ENCODE measurements at regions not wholly inside any gene's neighbourhood (a gene's known extent, or its start where the extent isn't known, plus 50 kb on each side); places are given as distances from the start of the nearest gene placed in this dataset.

GRCh38 chr5:99614888-99615287 lies 686.1 kb upstream of the CHD1 start:
- Histone ChIP-seq H3K4me1 (no peaks in the 10 kb centered on the region), H3K9me3 (no peaks in the 10 kb centered on the region), H3K4me3 (no peak overlapping the region), H3K27me3 (no peaks in the 10 kb centered on the region), H3K27ac (no peak overlapping the region), H3K36me3 (no peaks in the 10 kb centered on the region)
- DNase-seq (ENCODE audit: low spot score in 2 of 2), result no peak
- intact Hi-C loops (cut with DNase I; ENCODE audit: low total_unique reads), result no loop called here
- TF ChIP-seq POLR2A (IDR thresholded peaks at IDR 0.05), result no peak
- TF ChIP-seq, protein P1, sequence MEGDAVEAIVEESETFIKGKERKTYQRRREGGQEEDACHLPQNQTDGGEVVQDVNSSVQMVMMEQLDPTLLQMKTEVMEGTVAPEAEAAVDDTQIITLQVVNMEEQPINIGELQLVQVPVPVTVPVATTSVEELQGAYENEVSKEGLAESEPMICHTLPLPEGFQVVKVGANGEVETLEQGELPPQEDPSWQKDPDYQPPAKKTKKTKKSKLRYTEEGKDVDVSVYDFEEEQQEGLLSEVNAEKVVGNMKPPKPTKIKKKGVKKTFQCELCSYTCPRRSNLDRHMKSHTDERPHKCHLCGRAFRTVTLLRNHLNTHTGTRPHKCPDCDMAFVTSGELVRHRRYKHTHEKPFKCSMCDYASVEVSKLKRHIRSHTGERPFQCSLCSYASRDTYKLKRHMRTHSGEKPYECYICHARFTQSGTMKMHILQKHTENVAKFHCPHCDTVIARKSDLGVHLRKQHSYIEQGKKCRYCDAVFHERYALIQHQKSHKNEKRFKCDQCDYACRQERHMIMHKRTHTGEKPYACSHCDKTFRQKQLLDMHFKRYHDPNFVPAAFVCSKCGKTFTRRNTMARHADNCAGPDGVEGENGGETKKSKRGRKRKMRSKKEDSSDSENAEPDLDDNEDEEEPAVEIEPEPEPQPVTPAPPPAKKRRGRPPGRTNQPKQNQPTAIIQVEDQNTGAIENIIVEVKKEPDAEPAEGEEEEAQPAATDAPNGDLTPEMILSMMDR (IDR thresholded peaks at IDR 0.05), result no peak
- no peak for TF ChIP-seq POLR2AphosphoS5 (IDR thresholded peaks at IDR 0.05)

DNA sequence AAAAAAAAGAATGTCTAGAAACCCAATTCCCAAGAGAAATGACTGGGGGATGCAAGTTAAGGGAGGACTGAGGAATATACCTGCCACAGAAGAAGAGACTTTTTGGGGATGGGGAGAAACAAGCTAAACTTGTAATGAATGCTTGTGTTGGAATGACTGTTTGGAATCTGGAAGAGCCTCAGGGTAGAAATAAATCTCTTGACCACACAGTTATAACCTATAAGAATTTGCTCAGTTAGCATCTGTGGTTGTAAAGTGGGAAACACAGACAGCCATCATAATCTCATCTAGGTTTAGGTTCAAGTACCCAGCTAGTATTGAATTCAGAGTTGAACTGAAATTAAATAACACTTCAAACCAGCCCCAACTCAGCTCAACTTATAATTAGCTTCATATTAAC lies 678.3 kb upstream of the CHD1 start:
- no peak for DNase-seq (ENCODE audit: low spot score in 2 of 2)
- Histone ChIP-seq H3K27me3 (no peaks in the 10 kb centered on the region), H3K36me3 (no peaks in the 10 kb centered on the region), H3K27ac (no peak overlapping the region), H3K9me3 (no peaks in the 10 kb centered on the region), H3K4me1 (no peaks in the 10 kb centered on the region), H3K4me3 (no peak overlapping the region)
- TF ChIP-seq, protein P1 (IDR thresholded peaks at IDR 0.05), result no peak
- no peak for TF ChIP-seq POLR2AphosphoS5 (IDR thresholded peaks at IDR 0.05)
- no peak for TF ChIP-seq POLR2A (IDR thresholded peaks at IDR 0.05)
- intact Hi-C loops (cut with DNase I; ENCODE audit: low total_unique reads), result no loop called here

DNA sequence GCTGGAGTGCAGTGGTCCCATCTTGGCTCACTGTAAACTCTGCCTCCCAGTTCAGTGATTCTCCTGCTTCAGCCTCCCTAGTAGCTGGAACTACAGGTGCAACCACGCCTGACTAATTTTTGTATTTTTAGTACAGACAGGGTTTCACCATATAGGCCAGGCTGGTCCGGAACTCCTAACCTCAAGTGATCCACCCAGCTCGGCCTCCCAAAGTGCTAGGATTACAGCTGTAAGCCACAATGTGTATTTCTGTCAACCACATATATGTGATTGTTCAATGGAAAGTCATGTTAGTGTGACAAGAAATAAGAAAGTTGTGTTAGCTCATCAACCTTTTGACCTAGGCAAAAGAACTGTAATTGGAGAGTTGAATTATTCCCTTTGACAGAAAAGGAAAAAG lies 677.1 kb upstream of the CHD1 start:
- Histone ChIP-seq H3K27me3 (no peaks in the 10 kb centered on the region), H3K27ac (no peak overlapping the region), H3K4me3 (no peak overlapping the region), H3K9me3 (no peaks in the 10 kb centered on the region), H3K4me1 (no peaks in the 10 kb centered on the region), H3K36me3 (no peaks in the 10 kb centered on the region)
- TF ChIP-seq, protein P1 (IDR thresholded peaks at IDR 0.05), result no peak
- TF ChIP-seq POLR2A (IDR thresholded peaks at IDR 0.05) (no peak), POLR2AphosphoS5 (IDR thresholded peaks at IDR 0.05) (no peak)
- intact Hi-C loops (cut with DNase I; ENCODE audit: low total_unique reads), result no loop called here
- DNase-seq (ENCODE audit: low spot score in 2 of 2), result no peak

DNA sequence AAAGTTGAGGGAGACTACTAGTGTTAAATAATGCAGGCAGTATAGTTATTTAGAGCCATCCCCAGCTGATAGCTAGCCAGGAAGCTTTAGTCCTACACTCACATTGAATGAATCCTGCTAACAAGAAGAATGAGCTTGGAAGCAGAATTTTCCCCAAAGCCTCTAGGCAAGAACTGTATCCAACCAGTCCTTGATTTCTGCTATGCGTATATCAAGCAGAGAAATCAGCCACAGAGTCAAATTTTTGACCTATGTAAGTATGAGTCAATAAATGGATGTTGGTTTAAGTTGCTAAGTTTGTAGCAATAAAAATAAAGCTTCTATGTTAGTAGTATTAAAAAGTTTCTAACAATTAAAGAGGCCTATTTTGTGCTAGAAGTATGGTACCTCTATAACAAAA lies 672.1 kb upstream of the CHD1 start:
- Histone ChIP-seq H3K27ac (no peak overlapping the region), H3K4me3 (no peak overlapping the region), H3K27me3 (no peaks in the 10 kb centered on the region), H3K36me3 (no peaks in the 10 kb centered on the region), H3K4me1 (no peaks in the 10 kb centered on the region), H3K9me3 (no peaks in the 10 kb centered on the region)
- TF ChIP-seq POLR2A (IDR thresholded peaks at IDR 0.05), result no peak
- TF ChIP-seq, protein P1 (IDR thresholded peaks at IDR 0.05), result no peak
- TF ChIP-seq POLR2AphosphoS5 (IDR thresholded peaks at IDR 0.05), result no peak
- no peak for DNase-seq (ENCODE audit: low spot score in 2 of 2)
- intact Hi-C loops (cut with DNase I; ENCODE audit: low total_unique reads), result no loop called here

DNA sequence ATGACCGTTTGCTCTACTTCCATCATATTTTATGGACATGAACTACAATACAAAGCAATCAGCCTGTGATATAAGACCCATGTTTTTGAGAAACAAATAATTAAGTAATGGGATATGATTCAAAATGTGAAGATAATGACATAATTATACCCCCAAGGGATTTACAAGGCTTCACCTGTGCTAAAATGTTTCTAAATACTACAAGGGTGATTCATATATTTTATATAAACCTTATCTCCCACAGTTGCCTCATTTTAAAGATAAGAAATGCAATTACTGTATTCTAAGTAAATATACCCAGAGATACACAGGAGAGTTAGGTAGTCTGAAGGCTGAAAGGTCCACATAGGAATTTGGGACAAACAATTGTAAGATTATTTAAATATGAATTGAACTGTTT lies 662.0 kb upstream of the CHD1 start:
- Histone ChIP-seq H3K4me3 (no peak overlapping the region), H3K27ac (no peak overlapping the region), H3K27me3 (no peaks in the 10 kb centered on the region), H3K4me1 (no peaks in the 10 kb centered on the region), H3K9me3 (no peaks in the 10 kb centered on the region), H3K36me3 (no peaks in the 10 kb centered on the region)
- no peak for DNase-seq (ENCODE audit: low spot score in 2 of 2)
- TF ChIP-seq POLR2A (IDR thresholded peaks at IDR 0.05) (no peak), POLR2AphosphoS5 (IDR thresholded peaks at IDR 0.05) (no peak)
- TF ChIP-seq, protein P1 (IDR thresholded peaks at IDR 0.05), result no peak
- intact Hi-C loops (cut with DNase I; ENCODE audit: low total_unique reads), result no loop called here
